Esophagus muscularis mucosa (tissue), 4 donors: ENCODE measurements at regions not wholly inside any gene's neighbourhood (a gene's known extent, or its start where the extent isn't known, plus 50 kb on each side); places are given as distances from the start of the nearest gene placed in this dataset.

Experiments
- DNase-seq: peaks from one replicate; pipeline ENCODE4 v3.0.0-alpha.2; 2017; ENCODE audit errors: extremely low spot score
- H3K27ac ChIP-seq, 4 donors: fragments of 200-600 bp; sonication (generic); replicated peaks in 1 of 4; 1 replicate in 3 of 4; 2 replicates in 1 of 4; pipeline ENCODE4 v1.5.1; 2016 to 2019; ENCODE audit warnings: mild to moderate bottlenecking in 1 of 4
- H3K27me3 ChIP-seq, 4 donors: fragments of 200-600 bp; sonication (generic); one replicate each; pipeline versions ENCODE4 v1.5.1 to v1.6.0; 2016 to 2019
- H3K36me3 ChIP-seq, 4 donors: fragments of 200-600 bp; sonication (generic); one replicate each; pipeline ENCODE4 v1.5.1; 2016 to 2019
- H3K4me1 ChIP-seq, 4 donors: fragments of 200-600 bp; sonication (generic); one replicate each; pipeline ENCODE4 v1.5.1; 2016 to 2019
- H3K4me3 ChIP-seq, 4 donors: fragments of 200-600 bp; sonication (generic); 1 replicate in 2 of 4; 2 replicates in 2 of 4; pipeline ENCODE4 v1.5.1; 2016 to 2019; ENCODE audit warnings: mild to moderate bottlenecking in 4 of 4, moderate library complexity in 1 of 4
- H3K9me3 ChIP-seq, 4 donors: fragments of 200-600 bp; sonication (generic); 1 replicate in 3 of 4; 2 replicates in 1 of 4; pipeline ENCODE4 v1.5.1; 2016 to 2019
- EP300 ChIP-seq: sonication (generic); formaldehyde crosslinking; IDR thresholded peaks from one replicate; pipeline ENCODE4 v1.6.1; 2017; ENCODE audit warnings: antibody characterized with exemption
- POLR2A ChIP-seq: fragments of 450-650 bp; IDR thresholded peaks from one replicate; pipeline ENCODE4 v1.6.1; 2017; ENCODE audit warnings: antibody characterized with exemption, moderate library complexity, mild to moderate bottlenecking, low read depth
- POLR2AphosphoS5 ChIP-seq, 2 donors: sonication (generic); formaldehyde crosslinking; IDR thresholded peaks; one replicate each; pipeline ENCODE4 v1.6.1; 2017; ENCODE audit warnings: antibody characterized with exemption in 2 of 2
- WGBS: methylation state at CpG from one replicate; pipeline ENCODE4 v1.1.5; 2018; 5-methylcytosine and 5-hydroxymethylcytosine counted together
- intact Hi-C: fragments of 100-400 bp; cut with DNase I; formaldehyde crosslinking; loops from one replicate; pipeline ENCODE4 v1.15.1; 2023
- TF ChIP-seq, protein P1 (sequence below), 3 experiments: fragments of 200-600 bp in 2 of 3; fragments of 450-650 bp in 1 of 3; sonication (generic) in 2 of 3; IDR thresholded peaks; one replicate each; pipeline ENCODE4 v1.5.1; 2017 to 2019; ENCODE audit warnings: antibody characterized with exemption in 3 of 3, mild to moderate bottlenecking in 2 of 3, moderate library complexity in 1 of 3

DNA sequence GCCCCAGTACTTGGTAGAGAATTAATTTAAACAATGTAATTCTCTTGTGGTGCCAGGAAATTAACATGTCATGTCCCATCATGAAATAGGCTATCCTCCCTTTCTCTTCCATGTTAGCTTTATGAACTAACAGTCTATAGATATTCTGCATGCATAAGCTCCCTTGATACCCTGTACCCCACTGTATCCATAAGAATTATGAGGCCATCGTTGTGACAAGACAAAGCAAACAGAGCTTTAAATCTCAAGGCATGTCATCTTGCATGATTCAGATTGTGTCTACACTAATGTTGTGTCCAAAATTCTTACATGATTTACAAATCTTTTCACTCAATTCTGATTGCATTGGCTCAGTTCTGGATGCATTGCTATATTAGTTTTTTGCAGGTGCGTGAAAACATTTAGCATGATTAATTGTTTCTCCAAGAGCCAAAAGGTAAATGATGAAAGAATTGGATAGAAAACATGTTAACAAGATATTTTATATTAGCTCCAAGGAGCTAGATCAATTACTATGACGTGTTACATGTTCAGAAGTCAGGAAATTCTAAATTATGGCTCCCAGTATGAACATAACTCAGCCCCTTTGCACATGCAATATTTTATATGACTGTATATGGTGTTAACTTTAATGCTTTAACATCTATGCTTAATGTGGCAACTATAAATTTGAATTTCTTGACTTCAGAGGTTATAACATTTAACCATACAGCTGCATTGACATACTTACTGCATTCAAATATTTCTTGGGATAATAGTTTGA is 620.3 kb downstream of the SLC4A3 start:
- Histone ChIP-seq H3K4me1 (no peaks in the 10 kb centered on the region), H3K27ac (no peak overlapping the region), H3K4me3 (no peak overlapping the region), H3K9me3 (no peaks in the 10 kb centered on the region), H3K27me3 (no peaks in the 10 kb centered on the region), H3K36me3 (no peaks in the 10 kb centered on the region)
- TF ChIP-seq POLR2AphosphoS5 (IDR thresholded peaks at IDR 0.05): no peak
- TF ChIP-seq POLR2A: no peak
- TF ChIP-seq, protein P1, sequence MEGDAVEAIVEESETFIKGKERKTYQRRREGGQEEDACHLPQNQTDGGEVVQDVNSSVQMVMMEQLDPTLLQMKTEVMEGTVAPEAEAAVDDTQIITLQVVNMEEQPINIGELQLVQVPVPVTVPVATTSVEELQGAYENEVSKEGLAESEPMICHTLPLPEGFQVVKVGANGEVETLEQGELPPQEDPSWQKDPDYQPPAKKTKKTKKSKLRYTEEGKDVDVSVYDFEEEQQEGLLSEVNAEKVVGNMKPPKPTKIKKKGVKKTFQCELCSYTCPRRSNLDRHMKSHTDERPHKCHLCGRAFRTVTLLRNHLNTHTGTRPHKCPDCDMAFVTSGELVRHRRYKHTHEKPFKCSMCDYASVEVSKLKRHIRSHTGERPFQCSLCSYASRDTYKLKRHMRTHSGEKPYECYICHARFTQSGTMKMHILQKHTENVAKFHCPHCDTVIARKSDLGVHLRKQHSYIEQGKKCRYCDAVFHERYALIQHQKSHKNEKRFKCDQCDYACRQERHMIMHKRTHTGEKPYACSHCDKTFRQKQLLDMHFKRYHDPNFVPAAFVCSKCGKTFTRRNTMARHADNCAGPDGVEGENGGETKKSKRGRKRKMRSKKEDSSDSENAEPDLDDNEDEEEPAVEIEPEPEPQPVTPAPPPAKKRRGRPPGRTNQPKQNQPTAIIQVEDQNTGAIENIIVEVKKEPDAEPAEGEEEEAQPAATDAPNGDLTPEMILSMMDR (IDR thresholded peaks at IDR 0.05): no peak
- no peak for TF ChIP-seq EP300
- WGBS: 89% methylated on average over 3 of the region's 3 CpGs
- intact Hi-C loops: no loop called here
- DNase-seq: no peak

DNA sequence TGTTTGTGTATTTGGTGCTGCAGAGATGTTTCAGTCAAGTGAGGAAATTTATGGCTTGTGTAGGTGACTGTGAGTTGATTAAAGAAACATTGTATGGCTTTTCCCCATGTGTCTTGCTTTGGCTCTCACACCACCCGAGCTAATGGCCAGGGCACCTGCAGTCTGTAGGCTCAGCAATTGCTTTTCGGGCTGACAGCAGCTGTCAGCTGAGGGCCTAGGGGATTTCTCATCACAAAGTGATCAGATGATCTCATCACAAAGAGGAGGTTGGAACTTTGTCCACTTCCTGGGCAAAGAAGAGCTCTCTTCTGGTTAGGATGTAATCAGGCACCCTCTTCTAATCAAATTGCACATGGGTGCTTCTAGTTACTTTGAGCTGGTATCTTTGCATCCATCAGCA is 632.2 kb downstream of the SLC4A3 start:
- no peaks in the 10 kb centered on the region for H3K36me3 ChIP-seq
- no peak overlapping the region for H3K4me3 ChIP-seq
- no peaks in the 10 kb centered on the region for H3K4me1 ChIP-seq
- TF ChIP-seq POLR2A (no peak), EP300 (no peak), POLR2AphosphoS5 (IDR thresholded peaks at IDR 0.05) (no peak)
- TF ChIP-seq, protein P1 (IDR thresholded peaks at IDR 0.05): no peak
- no peak for DNase-seq
- no peaks in the 10 kb centered on the region for H3K27me3 ChIP-seq
- H3K27ac ChIP-seq: no peak overlapping the region
- WGBS: 53% methylated on average over 2 of the region's 2 CpGs
- intact Hi-C loops: no loop called here
- no peaks in the 10 kb centered on the region for H3K9me3 ChIP-seq

DNA sequence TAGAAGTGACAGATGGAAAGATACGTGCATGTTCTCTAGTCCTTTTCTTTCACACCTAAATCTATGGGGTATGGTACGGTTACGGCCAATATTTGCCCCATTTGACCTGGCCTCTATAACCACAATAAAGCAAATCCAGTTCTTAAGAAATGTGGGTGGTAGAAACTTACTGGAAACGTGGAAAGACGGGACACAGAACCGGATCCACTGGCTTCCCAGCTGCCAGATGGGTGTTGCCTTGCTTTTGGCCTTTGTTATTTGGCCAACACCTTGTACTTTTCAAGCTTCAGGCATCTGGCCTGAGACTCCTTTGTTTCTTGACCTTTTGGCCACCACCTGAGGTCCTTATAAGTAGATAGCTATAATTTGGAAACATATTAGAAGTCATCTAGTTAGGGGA is 635.9 kb downstream of the SLC4A3 start:
- 88% methylated on average over 6 of the region's 6 CpGs for WGBS

DNA sequence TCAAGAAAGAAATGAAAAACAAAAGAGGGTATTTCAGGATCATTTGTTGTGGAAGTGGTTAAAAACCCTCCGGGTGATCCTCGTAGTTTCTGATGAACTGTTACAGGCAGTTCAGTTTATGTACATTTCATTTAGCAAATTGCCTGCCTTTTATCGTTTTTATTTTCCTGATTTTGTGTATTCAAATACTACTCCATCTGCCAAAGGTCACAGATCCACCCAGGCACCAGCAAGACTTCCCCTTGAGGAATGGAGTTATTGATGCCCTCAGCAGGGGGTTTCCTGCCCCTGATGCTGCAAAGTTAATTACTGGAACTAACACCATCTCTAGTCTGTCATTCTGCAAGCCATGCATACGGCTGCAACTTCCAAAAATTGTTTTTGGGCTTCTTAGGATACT is 641.9 kb downstream of the SLC4A3 start:
- Histone ChIP-seq H3K4me1 (no peaks in the 10 kb centered on the region), H3K9me3 (no peaks in the 10 kb centered on the region), H3K27ac (no peak overlapping the region), H3K4me3 (no peak overlapping the region), H3K27me3 (no peaks in the 10 kb centered on the region), H3K36me3 (no peaks in the 10 kb centered on the region)
- TF ChIP-seq EP300: no peak
- no peak for TF ChIP-seq POLR2AphosphoS5 (IDR thresholded peaks at IDR 0.05)
- no peak for TF ChIP-seq POLR2A
- TF ChIP-seq, protein P1 (IDR thresholded peaks at IDR 0.05): no peak
- DNase-seq: no peak
- intact Hi-C loops: no loop called here
- 71% methylated on average over 4 of the region's 4 CpGs for WGBS

More for the DNA sequence above, 635.9 kb downstream of the SLC4A3 start:
- intact Hi-C loops: no loop called here
- Histone ChIP-seq H3K36me3 (no peaks in the 10 kb centered on the region), H3K9me3 (no peaks in the 10 kb centered on the region), H3K27me3 (no peaks in the 10 kb centered on the region), H3K4me1 (no peaks in the 10 kb centered on the region), H3K4me3 (no peak overlapping the region), H3K27ac (no peak overlapping the region)
- TF ChIP-seq, protein P1 (IDR thresholded peaks at IDR 0.05): no peak
- no peak for TF ChIP-seq EP300
- TF ChIP-seq POLR2AphosphoS5 (IDR thresholded peaks at IDR 0.05): no peak
- no peak for TF ChIP-seq POLR2A
- DNase-seq: no peak
